H1 (cell line): ENCODE measurements at regions not wholly inside any gene's neighbourhood (a gene's known extent, or its start where the extent isn't known, plus 50 kb on each side); places are given as distances from the start of the nearest gene placed in this dataset.

Experiments used
- CBX5 ChIP-seq: fragments of 300-800, 300-1000 bp; sonication (generic); IDR thresholded peaks from 2 replicates; pipeline ENCODE4 v1.7.1; 2016; ENCODE audit warnings: antibody characterized with exemption, low read length, low read depth
- CBX8 ChIP-seq: fragments of 300-800, 300-1000 bp; sonication (generic); IDR thresholded peaks from 2 replicates; pipeline ENCODE4 v1.7.1; 2016; ENCODE audit warnings: low read depth, low read length, borderline replicate concordance
- EP300 ChIP-seq, 2 experiments: IDR thresholded peaks; 1 replicate in 1 of 2; 2 replicates in 1 of 2; pipeline ENCODE4 v1.6.1; 2011 to 2012; ENCODE audit warnings: low read depth in 2 of 2, low read length in 2 of 2, mild to moderate bottlenecking in 2 of 2, borderline replicate concordance in 1 of 2, inconsistent platforms in 1 of 2, moderate library complexity in 1 of 2
- EZH2 ChIP-seq: fragments of 200-600 bp; sonication (generic); IDR thresholded peaks from 2 replicates; pipeline ENCODE4 v1.7.1; 2012; ENCODE audit warnings: low read depth, mild to moderate bottlenecking, moderate library complexity, low read length, inconsistent platforms; ENCODE audit not compliant: severe bottlenecking
- MAFK ChIP-seq: IDR thresholded peaks from 2 replicates; pipeline ENCODE4 v1.6.1; 2012; ENCODE audit warnings: low read depth, mild to moderate bottlenecking, improper control_type of control experiment, low read length
- POLR2A ChIP-seq, 2 experiments: IDR thresholded peaks; 1 replicate in 1 of 2; 2 replicates in 1 of 2; pipeline ENCODE4 v1.6.1; 2011; ENCODE audit warnings: low read depth in 2 of 2, low read length in 2 of 2, mild to moderate bottlenecking in 2 of 2; ENCODE audit errors: control extremely low read depth in 1 of 2
- POLR2AphosphoS5 ChIP-seq: IDR thresholded peaks from 2 replicates; pipeline ENCODE4 v1.6.1; 2011; ENCODE audit warnings: low read depth, low read length
- TF ChIP-seq, protein P1 (sequence below), 3 experiments: IDR thresholded peaks; 1 replicate in 2 of 3; 2 replicates in 1 of 3; pipeline versions ENCODE4 v1.5.1 to v1.6.1; 2011; ENCODE audit warnings: low read length in 3 of 3, mild to moderate bottlenecking in 3 of 3, inconsistent platforms in 2 of 3, low read depth in 1 of 3, moderate library complexity in 1 of 3; ENCODE audit not compliant: insufficient read depth in 1 of 3; ENCODE audit errors: control extremely low read depth in 1 of 3

DNA sequence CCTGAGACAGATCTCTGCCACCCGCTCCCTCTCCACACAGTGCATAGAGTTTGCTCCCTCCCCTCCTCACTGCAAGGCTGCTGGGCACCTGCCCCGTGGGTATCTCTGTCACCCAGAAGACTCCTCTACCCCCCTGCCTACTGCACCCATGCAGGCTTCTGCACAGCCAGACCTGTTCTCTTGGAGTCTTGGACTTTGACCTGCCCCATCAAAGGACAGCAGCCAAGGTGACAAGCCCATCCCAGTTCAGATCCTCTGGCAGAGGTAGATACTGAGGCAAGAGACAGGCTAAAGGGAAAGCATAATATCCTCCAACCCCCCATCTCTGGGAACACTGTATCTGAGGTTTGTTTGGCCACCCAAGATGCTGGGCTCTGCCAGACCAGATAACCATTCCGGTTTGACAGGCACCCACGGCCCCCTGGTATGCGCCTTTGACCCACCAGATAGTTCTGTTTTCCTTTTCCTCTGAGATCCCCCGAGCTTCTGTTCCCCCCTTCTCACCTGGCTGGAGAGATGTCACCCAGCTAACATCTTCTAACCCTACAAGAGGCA is 239.6 kb downstream of the SOX9 start:
- TF ChIP-seq EZH2, result no peak
- no peak for TF ChIP-seq CBX5
- TF ChIP-seq, protein P1, sequence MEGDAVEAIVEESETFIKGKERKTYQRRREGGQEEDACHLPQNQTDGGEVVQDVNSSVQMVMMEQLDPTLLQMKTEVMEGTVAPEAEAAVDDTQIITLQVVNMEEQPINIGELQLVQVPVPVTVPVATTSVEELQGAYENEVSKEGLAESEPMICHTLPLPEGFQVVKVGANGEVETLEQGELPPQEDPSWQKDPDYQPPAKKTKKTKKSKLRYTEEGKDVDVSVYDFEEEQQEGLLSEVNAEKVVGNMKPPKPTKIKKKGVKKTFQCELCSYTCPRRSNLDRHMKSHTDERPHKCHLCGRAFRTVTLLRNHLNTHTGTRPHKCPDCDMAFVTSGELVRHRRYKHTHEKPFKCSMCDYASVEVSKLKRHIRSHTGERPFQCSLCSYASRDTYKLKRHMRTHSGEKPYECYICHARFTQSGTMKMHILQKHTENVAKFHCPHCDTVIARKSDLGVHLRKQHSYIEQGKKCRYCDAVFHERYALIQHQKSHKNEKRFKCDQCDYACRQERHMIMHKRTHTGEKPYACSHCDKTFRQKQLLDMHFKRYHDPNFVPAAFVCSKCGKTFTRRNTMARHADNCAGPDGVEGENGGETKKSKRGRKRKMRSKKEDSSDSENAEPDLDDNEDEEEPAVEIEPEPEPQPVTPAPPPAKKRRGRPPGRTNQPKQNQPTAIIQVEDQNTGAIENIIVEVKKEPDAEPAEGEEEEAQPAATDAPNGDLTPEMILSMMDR (IDR thresholded peaks at IDR 0.05; ENCODE audit: control extremely low read depth in 1 of 3, insufficient read depth in 1 of 3, low read depth in 1 of 3, low read length in 3 of 3), result no peak
- no peak for TF ChIP-seq MAFK
- no peak for TF ChIP-seq POLR2AphosphoS5
- no peak for TF ChIP-seq POLR2A (IDR thresholded peaks at IDR 0.05; ENCODE audit: control extremely low read depth in 1 of 2, low read depth in 2 of 2, low read length in 2 of 2)
- no peak for TF ChIP-seq CBX8
- TF ChIP-seq EP300 (IDR thresholded peaks at IDR 0.05; ENCODE audit: borderline replicate concordance in 1 of 2, low read depth in 2 of 2, low read length in 2 of 2), result no peak
